Adrenal gland (tissue), 9 donors: ENCODE measurements at regions not wholly inside any gene's neighbourhood (a gene's known extent, or its start where the extent isn't known, plus 50 kb on each side); places are given as distances from the start of the nearest gene placed in this dataset.

Experiments used
- DNase-seq, 7 donors: peaks; one replicate each; pipeline ENCODE4 v3.0.0-alpha.2; 2019 to 2020
- H3K27ac ChIP-seq, 5 donors: fragments of 200-600 bp; sonication (generic) in 4 of 5; 1 replicate in 3 of 5; 2 replicates in 2 of 5; pipeline versions ENCODE4 v1.5.1 to v1.8.0; 2016 to 2020; ENCODE audit warnings: mild to moderate bottlenecking in 1 of 5
- H3K27me3 ChIP-seq: fragments of 200-600 bp; 2 replicates; pipeline ENCODE4 v1.8.0; 2021
- H3K36me3 ChIP-seq, 2 donors: fragments of 200-600 bp; replicated peaks in 1 of 2; 1 replicate in 1 of 2; 2 replicates in 1 of 2; pipeline versions ENCODE4 v1.5.1 to v1.8.0; 2018 to 2022
- H3K4me1 ChIP-seq, 2 donors: fragments of 200-600 bp; replicated peaks in 1 of 2; 1 replicate in 1 of 2; 2 replicates in 1 of 2; pipeline versions ENCODE4 v1.5.1 to v1.8.0; 2018 to 2021
- H3K4me3 ChIP-seq, 4 donors: fragments of 200-600 bp; sonication (generic) in 3 of 4; one replicate each; pipeline ENCODE4 v1.5.1; 2016 to 2018
- H3K9me3 ChIP-seq, 3 donors: fragments of 200-600 bp; sonication (generic) in 1 of 3; replicated peaks in 1 of 3; 1 replicate in 2 of 3; 2 replicates in 1 of 3; pipeline versions ENCODE4 v1.5.1 to v1.8.0; 2016 to 2021
- POLR2A ChIP-seq, 2 donors: fragments of 450-650 bp; IDR thresholded peaks; one replicate each; pipeline ENCODE4 v1.6.1; 2017; ENCODE audit warnings: antibody characterized with exemption in 2 of 2, mild to moderate bottlenecking in 2 of 2, moderate library complexity in 1 of 2
- WGBS, 4 donors: extraction: QIAGEN DNeasy Blood & Tissue Kit in 2 of 4; methylation state at CpG; one replicate each; pipeline versions ENCODE4 v1.1.5 to v1.1.7; 2013 to 2017; 5-methylcytosine and 5-hydroxymethylcytosine counted together
- intact Hi-C, 2 donors: fragments of 100-400 bp; cut with DNase I; formaldehyde crosslinking; loops; one replicate each; pipeline versions ENCODE4 v1.14.1 to v1.15.0; 2022 to 2023
- TF ChIP-seq, protein P1 (sequence below), 6 experiments: fragments of 450-650 bp in 4 of 6; fragments of 200-600 bp in 2 of 6; sonication (generic) in 1 of 6; IDR thresholded peaks; 1 replicate in 5 of 6; 2 replicates in 1 of 6; pipeline versions ENCODE4 v1.5.1 to v1.8.0; 2016 to 2021; ENCODE audit warnings: antibody characterized with exemption in 6 of 6, mild to moderate bottlenecking in 2 of 6, moderate library complexity in 1 of 6
- donor health status: healthy with polysubstance abuse.
- donor health status: Bipolar disorder and iron deficiency.
- donor health status: DM: yes; HTN: yes; CAD: no.
- donor health status: DM: no; HTN: no; CAD: no.
- donor health status: DM: no; HTN: no; CAD: no.

GRCh38 chr13:110812121-110812868 lies 98.8 kb downstream of the ING1 start:
- H3K27me3 ChIP-seq: peaks cover 12% of the 10 kb centered on the region
- no peak for TF ChIP-seq POLR2A (IDR thresholded peaks at IDR 0.05)
- TF ChIP-seq, protein P1, sequence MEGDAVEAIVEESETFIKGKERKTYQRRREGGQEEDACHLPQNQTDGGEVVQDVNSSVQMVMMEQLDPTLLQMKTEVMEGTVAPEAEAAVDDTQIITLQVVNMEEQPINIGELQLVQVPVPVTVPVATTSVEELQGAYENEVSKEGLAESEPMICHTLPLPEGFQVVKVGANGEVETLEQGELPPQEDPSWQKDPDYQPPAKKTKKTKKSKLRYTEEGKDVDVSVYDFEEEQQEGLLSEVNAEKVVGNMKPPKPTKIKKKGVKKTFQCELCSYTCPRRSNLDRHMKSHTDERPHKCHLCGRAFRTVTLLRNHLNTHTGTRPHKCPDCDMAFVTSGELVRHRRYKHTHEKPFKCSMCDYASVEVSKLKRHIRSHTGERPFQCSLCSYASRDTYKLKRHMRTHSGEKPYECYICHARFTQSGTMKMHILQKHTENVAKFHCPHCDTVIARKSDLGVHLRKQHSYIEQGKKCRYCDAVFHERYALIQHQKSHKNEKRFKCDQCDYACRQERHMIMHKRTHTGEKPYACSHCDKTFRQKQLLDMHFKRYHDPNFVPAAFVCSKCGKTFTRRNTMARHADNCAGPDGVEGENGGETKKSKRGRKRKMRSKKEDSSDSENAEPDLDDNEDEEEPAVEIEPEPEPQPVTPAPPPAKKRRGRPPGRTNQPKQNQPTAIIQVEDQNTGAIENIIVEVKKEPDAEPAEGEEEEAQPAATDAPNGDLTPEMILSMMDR (IDR thresholded peaks at IDR 0.05): peak in 2 of 6 experiments; percentile 11 to 24
- H3K4me3 ChIP-seq: peak overlapping the region in 1 of 4 donors; percentile 36
- intact Hi-C loops: loop anchor here (10.0 kb wide), 2 partner anchors 87 to 127 kb away; no protein-coding TSS in a partner anchor
- no peak overlapping the region for H3K27ac ChIP-seq
- peaks cover 0 to 6% of the 10 kb centered on the region in 2 donors for H3K4me1 ChIP-seq
- no peaks in the 10 kb centered on the region for H3K36me3 ChIP-seq
- DNase-seq: no peak
- WGBS, 4 donors: 32 to 37% (median 35%) methylated on average over 23 to 48 of the region's 48 CpGs
- no peaks in the 10 kb centered on the region for H3K9me3 ChIP-seq

DNA sequence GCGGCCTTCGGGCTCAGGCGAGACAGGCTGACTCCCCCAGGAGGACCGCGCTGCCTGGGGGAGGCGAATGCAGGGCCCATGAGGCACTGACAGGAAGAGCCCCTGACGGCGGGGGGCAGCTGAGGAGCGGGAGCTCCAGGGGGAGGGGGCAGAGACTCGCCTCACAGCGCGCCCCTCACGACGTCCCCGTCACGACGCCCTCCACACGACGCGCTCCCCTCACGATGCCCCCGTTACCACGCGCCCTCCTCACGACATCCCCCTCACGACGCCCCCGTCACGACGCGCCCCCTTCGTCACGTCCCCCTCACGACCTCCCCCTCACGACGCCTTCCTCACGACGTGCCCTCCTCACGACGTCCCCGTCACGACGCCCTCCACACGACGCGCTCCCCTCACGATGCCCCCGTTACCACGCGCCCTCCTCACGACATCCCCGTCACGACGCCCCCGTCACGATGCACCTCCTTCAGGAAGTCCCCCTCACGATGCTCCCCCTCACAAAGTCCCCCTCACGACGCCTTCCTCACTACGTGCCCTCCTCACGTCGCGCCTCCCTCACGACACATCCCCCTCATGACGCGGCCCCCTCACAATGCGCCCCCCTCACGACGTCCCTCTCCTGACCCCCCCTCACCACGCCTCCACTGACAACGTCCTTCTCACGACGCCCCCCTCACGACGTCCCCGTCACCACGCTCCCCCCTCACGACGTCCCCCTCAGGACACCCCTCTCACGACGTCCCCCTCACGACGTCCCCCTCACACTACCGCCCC lies 99.6 kb downstream of the ING1 start:
- no peaks in the 10 kb centered on the region for H3K9me3 ChIP-seq
- 48 to 61% (median 52%) methylated on average over 61 to 84 of the region's 84 CpGs for WGBS, 4 donors
- TF ChIP-seq, protein P1 (IDR thresholded peaks at IDR 0.05): no peak
- TF ChIP-seq POLR2A (IDR thresholded peaks at IDR 0.05): no peak
- peaks cover 0 to 6% of the 10 kb centered on the region in 2 donors for H3K4me1 ChIP-seq
- no peak for DNase-seq
- H3K36me3 ChIP-seq: no peaks in the 10 kb centered on the region
- H3K27me3 ChIP-seq: peaks cover 12% of the 10 kb centered on the region
- intact Hi-C loops: loop anchor here (10.0 kb wide), 2 partner anchors 88 to 128 kb away; no protein-coding TSS in a partner anchor
- peak overlapping the region in 1 of 4 donors; percentile 36 for H3K4me3 ChIP-seq
- H3K27ac ChIP-seq: no peak overlapping the region

- Histone ChIP-seq H3K4me1 (peaks cover 0 to 6% of the 10 kb centered on the region in 2 donors), H3K4me3 (no peak overlapping the region), H3K27me3 (peaks cover 8% of the 10 kb centered on the region), H3K27ac (no peak overlapping the region), H3K9me3 (no peaks in the 10 kb centered on the region), H3K36me3 (no peaks in the 10 kb centered on the region)
- intact Hi-C loops: loop anchor here (10.0 kb wide), 2 partner anchors 89 to 129 kb away; no protein-coding TSS in a partner anchor
- 86 to 91% (median 88%) methylated on average over 15 to 39 of the region's 39 CpGs for WGBS, 4 donors
- TF ChIP-seq POLR2A (IDR thresholded peaks at IDR 0.05): no peak
- TF ChIP-seq, protein P1 (IDR thresholded peaks at IDR 0.05): no peak
- no peak for DNase-seq
Measured at GRCh38 chr13:110813646-110814624, 100.4 kb downstream of the ING1 start.
